ENCODE measurements at regions not wholly inside any gene's neighbourhood (a gene's known extent, or its start where the extent isn't known, plus 50 kb on each side); places are given as distances from the start of the nearest gene placed in this dataset.
A peak's percentile ranks its signal among the peaks of the same experiment; 100 is the strongest.

- DNase-seq = no peak
Observed at GRCh38 chr13:31965361-31966066, 66.1 kb upstream of the FRY start.

- no peak for DNase-seq
Observed at GRCh38 chr13:31967155-31967554, 64.4 kb upstream of the FRY start.

GRCh38 chr13:31968473-31968872 is 63.1 kb upstream of the FRY start:
- DNase-seq = peak; percentile 11

DNA sequence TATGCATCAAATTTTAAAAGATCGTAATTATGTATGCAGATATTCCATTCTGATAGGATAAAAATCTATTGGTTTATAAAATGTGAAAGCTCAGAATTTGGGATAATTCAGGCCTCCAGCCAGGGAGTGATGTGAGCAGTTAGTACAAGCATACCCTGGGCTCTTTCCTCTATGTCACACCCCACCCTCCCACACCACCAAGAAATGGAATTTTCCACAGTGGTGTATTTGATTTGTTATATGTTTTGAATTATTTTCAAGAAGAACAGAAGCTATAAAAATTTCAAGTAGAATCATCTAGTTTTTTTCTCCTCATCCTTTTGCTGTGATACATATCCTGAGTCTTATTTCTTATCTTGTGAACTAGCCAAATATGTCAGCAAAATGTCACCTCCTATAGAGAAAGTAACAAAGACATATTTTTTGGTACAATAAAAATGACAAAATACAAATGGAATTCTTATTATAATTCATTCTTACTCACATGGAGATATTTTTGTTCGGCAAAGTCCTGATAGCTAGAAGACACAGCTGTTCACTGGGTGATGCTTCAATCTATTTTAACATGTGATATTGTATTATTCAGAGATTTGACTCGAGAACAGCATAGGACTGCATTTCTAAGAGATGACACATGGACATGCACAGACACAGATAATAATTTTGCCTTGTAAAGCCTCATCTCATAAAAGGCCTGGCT is 61.2 kb upstream of the FRY start:
- DNase-seq = no peak

DNA sequence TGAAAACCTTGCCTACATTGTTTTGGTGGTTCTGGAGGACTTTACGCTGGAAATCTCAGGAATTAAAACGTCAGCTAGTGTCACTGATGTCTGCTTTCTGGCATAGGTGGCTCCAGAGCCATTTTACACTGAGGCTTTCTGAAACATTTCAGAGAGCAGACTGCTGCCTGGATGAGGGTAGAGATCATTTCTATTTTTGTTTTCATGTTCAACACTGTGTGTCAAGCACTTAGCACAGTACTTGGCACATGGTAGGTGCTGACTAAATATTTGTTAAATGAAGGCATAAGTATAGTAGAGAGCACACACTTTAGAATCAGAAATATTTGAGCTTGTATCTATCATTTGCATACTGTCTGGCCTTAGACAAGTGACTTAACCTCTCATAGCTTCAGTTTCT is 59.1 kb upstream of the FRY start:
- no peak for DNase-seq

- DNase-seq = no peak
Observed at GRCh38 chr13:31978021-31978420, 53.6 kb upstream of the FRY start.

GRCh38 chr13:31980830-31981229 is 50.7 kb upstream of the FRY start:
- DNase-seq = no peak

Data from GF-D8 (cell line).